ENCODE measurements at regions not wholly inside any gene's neighbourhood (a gene's known extent, or its start where the extent isn't known, plus 50 kb on each side); places are given as distances from the start of the nearest gene placed in this dataset.

- Mint-ChIP-seq H3K9me3 (ENCODE audit: low read depth) (no peaks in the 10 kb centered on the region), H3K4me3 (no peak overlapping the region), H3K36me3 (no peaks in the 10 kb centered on the region), H3K4me1 (ENCODE audit: low read depth) (no peaks in the 10 kb centered on the region), H3K27ac (no peak overlapping the region), H3K27me3 (no peaks in the 10 kb centered on the region)
These were observed 186.2 kb upstream of the TARS1 start for GRCh38 chr5:33254579-33254978.

GRCh38 chr5:33257807-33258429, 182.8 kb upstream of the TARS1 start:
- H3K27ac Mint-ChIP-seq: no peak overlapping the region
- no peaks in the 10 kb centered on the region for H3K36me3 Mint-ChIP-seq
- no peak overlapping the region for H3K4me3 Mint-ChIP-seq
- peaks cover 6% of the 10 kb centered on the region for H3K9me3 Mint-ChIP-seq (ENCODE audit: low read depth)
- H3K27me3 Mint-ChIP-seq: no peaks in the 10 kb centered on the region
- no peaks in the 10 kb centered on the region for H3K4me1 Mint-ChIP-seq (ENCODE audit: low read depth)

- no peak overlapping the region for H3K27ac Mint-ChIP-seq
- H3K4me1 Mint-ChIP-seq (ENCODE audit: low read depth): no peaks in the 10 kb centered on the region
- H3K4me3 Mint-ChIP-seq: no peak overlapping the region
- no peaks in the 10 kb centered on the region for H3K36me3 Mint-ChIP-seq
- H3K9me3 Mint-ChIP-seq (ENCODE audit: low read depth): peaks cover 10% of the 10 kb centered on the region
- H3K27me3 Mint-ChIP-seq: no peaks in the 10 kb centered on the region
These were observed 182.2 kb upstream of the TARS1 start for GRCh38 chr5:33258553-33258952.

GRCh38 chr5:33260098-33260497, 180.7 kb upstream of the TARS1 start:
- Mint-ChIP-seq H3K27me3 (no peaks in the 10 kb centered on the region), H3K36me3 (no peaks in the 10 kb centered on the region), H3K4me1 (ENCODE audit: low read depth) (no peaks in the 10 kb centered on the region), H3K4me3 (no peak overlapping the region), H3K9me3 (ENCODE audit: low read depth) (peaks cover 19% of the 10 kb centered on the region), H3K27ac (no peak overlapping the region)

DNA sequence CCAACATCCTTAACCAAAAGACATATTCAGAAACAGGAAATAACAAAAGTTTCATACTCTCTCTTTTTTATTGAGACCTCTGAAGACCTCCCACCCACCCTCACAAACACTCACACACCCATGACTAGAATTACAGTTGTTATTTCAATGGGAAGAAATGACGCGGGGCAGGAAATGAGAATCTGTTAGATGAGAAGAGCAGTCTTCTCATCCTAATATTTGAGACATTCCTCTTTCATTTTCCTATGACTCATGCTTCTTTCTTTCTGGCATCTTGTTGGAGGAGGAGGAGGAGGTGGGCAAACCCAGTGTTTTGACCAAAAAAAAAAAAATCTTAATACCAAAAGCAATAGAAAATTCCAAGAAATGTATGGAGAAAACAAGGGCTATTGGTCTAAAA, 179.5 kb upstream of the TARS1 start:
- Mint-ChIP-seq H3K4me3 (no peak overlapping the region), H3K27ac (no peak overlapping the region), H3K27me3 (no peaks in the 10 kb centered on the region), H3K4me1 (ENCODE audit: low read depth) (no peaks in the 10 kb centered on the region), H3K36me3 (no peaks in the 10 kb centered on the region), H3K9me3 (ENCODE audit: low read depth) (peaks cover 19% of the 10 kb centered on the region)

DNA sequence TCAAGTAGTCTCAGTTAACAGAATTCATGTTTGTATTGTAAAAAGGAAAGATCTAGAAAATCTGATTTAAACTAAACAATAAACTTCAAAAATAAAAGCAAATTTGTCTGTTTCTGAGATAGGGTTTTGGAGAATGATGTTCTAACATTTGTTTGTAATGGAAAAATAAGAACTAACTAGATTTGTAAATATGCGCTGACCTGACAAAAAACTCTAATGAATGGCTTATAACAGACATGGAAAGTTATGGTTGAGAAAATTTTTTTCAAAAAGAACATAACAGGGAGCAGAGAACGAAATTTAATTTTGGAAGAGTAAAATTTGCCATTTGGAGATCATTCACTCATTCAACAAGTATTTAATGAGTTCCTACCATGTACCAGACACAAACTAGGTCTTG, 179.0 kb upstream of the TARS1 start:
- H3K4me1 Mint-ChIP-seq (ENCODE audit: low read depth): no peaks in the 10 kb centered on the region
- H3K36me3 Mint-ChIP-seq: no peaks in the 10 kb centered on the region
- peaks cover 19% of the 10 kb centered on the region for H3K9me3 Mint-ChIP-seq (ENCODE audit: low read depth)
- H3K27me3 Mint-ChIP-seq: no peaks in the 10 kb centered on the region
- H3K4me3 Mint-ChIP-seq: no peak overlapping the region
- H3K27ac Mint-ChIP-seq: no peak overlapping the region

DNA sequence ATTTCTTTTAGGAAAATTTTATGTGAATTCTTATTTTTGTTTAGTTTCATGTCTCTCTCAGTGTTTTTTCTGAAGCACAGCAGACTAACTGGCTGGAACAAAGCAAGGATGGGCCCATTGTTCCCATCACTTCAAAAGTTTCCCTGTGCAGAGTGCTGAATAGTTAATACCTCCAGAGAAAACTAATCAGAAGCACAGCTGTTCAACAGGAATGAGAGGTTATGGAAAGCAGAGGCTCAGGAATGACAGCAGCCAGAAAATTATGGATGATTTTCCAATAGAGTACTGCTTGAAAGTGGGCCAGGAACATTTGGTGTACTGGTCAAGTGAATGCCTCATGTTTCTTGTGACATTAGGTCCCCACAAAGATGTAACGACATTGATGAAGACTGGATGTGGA, 173.0 kb upstream of the TARS1 start:
- peaks cover 13% of the 10 kb centered on the region for H3K9me3 Mint-ChIP-seq (ENCODE audit: low read depth)
- no peak overlapping the region for H3K27ac Mint-ChIP-seq
- H3K4me3 Mint-ChIP-seq: no peak overlapping the region
- H3K36me3 Mint-ChIP-seq: no peaks in the 10 kb centered on the region
- H3K27me3 Mint-ChIP-seq: no peaks in the 10 kb centered on the region
- no peaks in the 10 kb centered on the region for H3K4me1 Mint-ChIP-seq (ENCODE audit: low read depth)

DNA sequence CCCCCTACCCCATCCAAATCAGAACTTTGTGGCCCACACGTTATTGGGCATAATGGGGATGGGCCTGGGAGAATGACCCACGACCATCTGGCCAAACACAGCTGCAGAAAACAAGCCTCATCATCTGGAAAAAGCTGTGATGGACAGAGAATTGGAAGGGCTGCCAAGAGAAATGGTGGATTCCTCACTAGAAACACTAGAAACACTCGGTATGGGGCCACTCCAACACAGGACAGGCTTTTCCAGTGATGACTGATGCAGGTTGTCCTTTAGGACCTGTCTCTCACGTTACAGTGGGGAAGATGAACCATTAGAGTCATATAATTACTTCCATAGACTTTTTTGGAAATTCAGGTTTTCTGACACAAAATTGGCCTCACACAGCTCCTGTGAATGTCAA, 172.4 kb upstream of the TARS1 start:
- no peaks in the 10 kb centered on the region for H3K4me1 Mint-ChIP-seq (ENCODE audit: low read depth)
- H3K27me3 Mint-ChIP-seq: no peaks in the 10 kb centered on the region
- H3K4me3 Mint-ChIP-seq: no peak overlapping the region
- H3K9me3 Mint-ChIP-seq (ENCODE audit: low read depth): peaks cover 11% of the 10 kb centered on the region
- H3K36me3 Mint-ChIP-seq: no peaks in the 10 kb centered on the region
- H3K27ac Mint-ChIP-seq: no peak overlapping the region

DNA sequence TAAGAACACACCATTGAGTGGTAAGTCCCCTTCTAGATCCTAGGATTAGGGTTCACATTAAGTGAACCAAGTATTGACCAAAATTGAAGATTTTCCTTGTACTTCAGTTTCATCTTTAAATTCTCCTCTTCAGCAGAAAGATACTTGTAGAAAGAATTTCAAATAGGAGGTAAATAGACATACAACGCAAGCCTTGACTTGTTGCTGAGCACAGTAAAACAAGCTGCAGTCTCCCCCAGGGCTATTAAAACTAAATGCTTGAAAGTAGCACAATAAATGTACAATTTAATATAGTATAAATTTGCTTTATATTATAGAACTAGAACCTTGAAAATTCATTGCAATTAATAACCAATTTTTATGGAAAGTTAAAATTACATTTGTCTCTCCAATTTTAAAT, 170.1 kb upstream of the TARS1 start:
- Mint-ChIP-seq H3K4me1 (ENCODE audit: low read depth) (no peaks in the 10 kb centered on the region), H3K9me3 (ENCODE audit: low read depth) (no peaks in the 10 kb centered on the region), H3K27ac (no peak overlapping the region), H3K4me3 (no peak overlapping the region), H3K36me3 (no peaks in the 10 kb centered on the region), H3K27me3 (no peaks in the 10 kb centered on the region)

- H3K36me3 Mint-ChIP-seq: no peaks in the 10 kb centered on the region
- no peak overlapping the region for H3K4me3 Mint-ChIP-seq
- H3K4me1 Mint-ChIP-seq (ENCODE audit: low read depth): no peaks in the 10 kb centered on the region
- H3K9me3 Mint-ChIP-seq (ENCODE audit: low read depth): no peaks in the 10 kb centered on the region
- H3K27ac Mint-ChIP-seq: no peak overlapping the region
- no peaks in the 10 kb centered on the region for H3K27me3 Mint-ChIP-seq
These were observed 169.2 kb upstream of the TARS1 start for GRCh38 chr5:33271606-33272005.

DNA sequence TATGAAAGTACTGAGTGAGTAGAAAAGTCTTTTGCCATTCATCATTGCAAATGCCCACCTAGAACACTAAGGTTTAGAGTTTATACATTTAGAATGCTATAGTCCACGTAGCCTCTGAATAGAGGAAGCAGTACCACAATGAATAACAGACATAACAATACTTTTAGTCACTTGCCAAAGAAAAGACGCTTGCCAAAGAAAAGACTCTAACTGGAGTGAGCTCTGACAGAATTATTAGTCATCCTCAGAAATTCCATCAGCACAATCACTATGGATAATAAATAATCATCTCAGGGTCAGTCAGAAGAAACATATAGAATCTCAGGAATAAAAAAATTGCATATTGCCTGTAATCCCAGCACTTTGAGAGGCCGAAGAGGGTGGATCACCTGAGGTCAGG, 168.5 kb upstream of the TARS1 start:
- Mint-ChIP-seq H3K4me3 (no peak overlapping the region), H3K36me3 (no peaks in the 10 kb centered on the region), H3K9me3 (ENCODE audit: low read depth) (no peaks in the 10 kb centered on the region), H3K27me3 (no peaks in the 10 kb centered on the region), H3K4me1 (ENCODE audit: low read depth) (no peaks in the 10 kb centered on the region), H3K27ac (no peak overlapping the region)

GRCh38 chr5:33273985-33274384, 166.8 kb upstream of the TARS1 start:
- no peaks in the 10 kb centered on the region for H3K27me3 Mint-ChIP-seq

DNA sequence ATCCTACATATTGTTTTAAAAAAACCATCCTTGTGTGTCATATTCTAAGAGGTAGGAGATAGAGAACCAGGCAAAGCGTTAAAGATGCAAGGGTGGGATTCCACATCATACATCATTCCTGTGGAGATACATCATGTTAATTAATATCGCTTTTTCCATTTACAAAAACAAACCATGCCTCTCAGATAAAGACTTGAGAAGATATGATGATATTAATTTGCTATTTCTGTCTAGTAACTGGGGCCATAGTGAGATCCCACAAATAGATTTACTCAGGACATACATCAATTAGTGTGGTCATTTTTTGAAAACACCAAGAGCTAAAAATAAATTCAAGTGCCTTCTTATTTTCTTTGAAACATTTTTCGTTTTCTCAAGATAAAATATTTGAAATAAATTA, 165.4 kb upstream of the TARS1 start:
- no peaks in the 10 kb centered on the region for H3K9me3 Mint-ChIP-seq (ENCODE audit: low read depth)
- H3K4me3 Mint-ChIP-seq: no peak overlapping the region
- no peaks in the 10 kb centered on the region for H3K4me1 Mint-ChIP-seq (ENCODE audit: low read depth)
- H3K27ac Mint-ChIP-seq: no peak overlapping the region
- H3K27me3 Mint-ChIP-seq: no peaks in the 10 kb centered on the region
- no peaks in the 10 kb centered on the region for H3K36me3 Mint-ChIP-seq

More at GRCh38 chr5:33273985-33274384, 166.8 kb upstream of the TARS1 start:
- no peak overlapping the region for H3K4me3 Mint-ChIP-seq
- H3K4me1 Mint-ChIP-seq (ENCODE audit: low read depth): no peaks in the 10 kb centered on the region
- no peak overlapping the region for H3K27ac Mint-ChIP-seq
- H3K9me3 Mint-ChIP-seq (ENCODE audit: low read depth): no peaks in the 10 kb centered on the region
- no peaks in the 10 kb centered on the region for H3K36me3 Mint-ChIP-seq

DNA sequence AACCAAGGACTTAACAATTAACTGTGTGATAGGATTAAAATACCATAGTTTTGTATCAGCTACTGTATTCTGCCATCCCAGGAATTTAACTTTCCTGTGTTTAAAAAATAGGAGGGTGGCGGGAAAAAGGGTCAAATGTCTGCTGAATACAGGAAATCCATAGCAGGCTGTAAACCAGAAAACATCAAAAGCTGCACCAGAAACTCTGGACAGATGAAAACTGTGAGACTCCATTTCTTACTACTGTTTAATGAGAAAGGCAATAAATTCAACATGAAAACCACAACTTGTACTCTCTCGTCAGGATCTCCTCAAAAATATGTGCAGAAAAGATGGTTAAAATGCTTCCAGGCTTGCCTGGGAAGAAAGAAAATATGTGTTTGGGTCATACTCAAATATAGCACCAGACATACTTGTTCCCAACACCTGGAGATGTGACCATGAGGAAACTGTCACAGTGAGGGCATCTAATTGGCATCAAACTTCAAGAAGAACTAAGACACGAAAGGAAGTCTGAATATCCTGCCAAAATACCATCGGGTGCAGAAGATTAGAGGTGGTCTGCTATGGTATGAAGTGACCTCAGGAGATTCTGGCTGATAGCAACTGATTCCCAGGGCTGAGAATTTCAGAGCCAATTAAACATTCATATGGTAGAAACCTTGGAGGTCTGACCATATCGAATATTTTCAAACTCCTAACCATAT, 164.7 kb upstream of the TARS1 start:
- no peaks in the 10 kb centered on the region for H3K27me3 Mint-ChIP-seq
- no peaks in the 10 kb centered on the region for H3K4me1 Mint-ChIP-seq (ENCODE audit: low read depth)
- H3K36me3 Mint-ChIP-seq: no peaks in the 10 kb centered on the region
- no peak overlapping the region for H3K4me3 Mint-ChIP-seq
- H3K27ac Mint-ChIP-seq: no peak overlapping the region
- H3K9me3 Mint-ChIP-seq (ENCODE audit: low read depth): no peaks in the 10 kb centered on the region

GRCh38 chr5:33276628-33276950, 164.2 kb upstream of the TARS1 start:
- no peak overlapping the region for H3K27ac Mint-ChIP-seq
- H3K9me3 Mint-ChIP-seq (ENCODE audit: low read depth): peaks cover 2% of the 10 kb centered on the region
- no peaks in the 10 kb centered on the region for H3K27me3 Mint-ChIP-seq

DNA sequence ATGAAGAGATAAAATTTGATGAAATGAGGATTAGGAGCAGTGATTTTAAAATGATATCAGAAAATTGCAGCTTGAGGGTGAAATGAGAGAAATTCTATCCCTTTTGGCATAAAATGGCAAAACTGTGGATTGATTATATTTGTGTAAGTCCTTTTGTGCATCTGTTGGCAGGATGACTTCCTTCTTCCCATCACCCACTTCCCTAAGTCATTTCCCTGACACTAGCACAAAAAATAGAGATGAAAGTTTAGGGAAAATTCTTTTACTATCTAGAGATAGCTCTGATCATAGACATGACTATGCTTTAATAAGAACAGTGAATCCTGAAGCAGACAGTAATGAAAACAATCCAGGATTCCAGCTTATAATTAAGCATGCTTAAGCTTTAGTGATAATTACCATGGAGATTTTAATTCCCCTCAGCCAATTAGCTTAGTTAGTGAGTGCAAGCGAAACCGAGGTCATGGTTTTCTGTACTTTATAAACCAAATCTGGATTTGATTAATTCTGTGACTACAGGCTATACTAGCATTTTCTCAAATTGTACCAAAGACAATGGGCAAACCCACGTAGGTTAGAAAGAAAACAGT, 163.6 kb upstream of the TARS1 start:
- Mint-ChIP-seq H3K27ac (no peak overlapping the region), H3K27me3 (no peaks in the 10 kb centered on the region), H3K4me1 (ENCODE audit: low read depth) (no peaks in the 10 kb centered on the region), H3K4me3 (no peak overlapping the region), H3K36me3 (no peaks in the 10 kb centered on the region), H3K9me3 (ENCODE audit: low read depth) (peaks cover 4% of the 10 kb centered on the region)

More at GRCh38 chr5:33276628-33276950, 164.2 kb upstream of the TARS1 start:
- no peak overlapping the region for H3K4me3 Mint-ChIP-seq
- H3K36me3 Mint-ChIP-seq: no peaks in the 10 kb centered on the region
- no peaks in the 10 kb centered on the region for H3K4me1 Mint-ChIP-seq (ENCODE audit: low read depth)
